Transverse colon (tissue), 4 donors: ENCODE measurements at regions not wholly inside any gene's neighbourhood (a gene's known extent, or its start where the extent isn't known, plus 50 kb on each side); places are given as distances from the start of the nearest gene placed in this dataset.

Experiments used
- DNase-seq: peaks from one replicate; pipeline ENCODE4 v3.0.0-alpha.2; 2019
- H3K27ac ChIP-seq, 4 donors: fragments of 200-600 bp; sonication (generic); 2 replicates each; pipeline ENCODE4 v1.5.1; 2016 to 2018; ENCODE audit warnings: inconsistent platforms in 4 of 4
- H3K27me3 ChIP-seq: fragments of 200-600 bp; sonication (generic); 2 replicates; pipeline ENCODE4 v1.5.1; 2017; ENCODE audit warnings: inconsistent platforms
- H3K36me3 ChIP-seq, 4 donors: fragments of 200-600 bp; sonication (generic); 2 replicates each; pipeline ENCODE4 v1.5.1; 2017 to 2019; ENCODE audit warnings: inconsistent platforms in 4 of 4
- H3K4me1 ChIP-seq, 4 donors: fragments of 200-600 bp; sonication (generic); 2 replicates each; pipeline ENCODE4 v1.5.1; 2017 to 2020; ENCODE audit warnings: inconsistent platforms in 4 of 4
- H3K4me3 ChIP-seq, 4 donors: fragments of 200-600 bp; sonication (generic); 1 replicate in 1 of 4; 2 replicates in 3 of 4; pipeline versions ENCODE4 v1.5.1 to v1.6.1; 2017 to 2019; ENCODE audit warnings: inconsistent platforms in 4 of 4
- H3K9me3 ChIP-seq, 2 donors: fragments of 200-600 bp; sonication (generic); 2 replicates each; pipeline ENCODE4 v1.5.1; 2017 to 2019; ENCODE audit warnings: inconsistent platforms in 2 of 2
- EP300 ChIP-seq: sonication (generic); formaldehyde crosslinking; IDR thresholded peaks from one replicate; pipeline ENCODE4 v1.6.1; 2017; ENCODE audit warnings: antibody characterized with exemption, low read depth
- POLR2A ChIP-seq: fragments of 450-650 bp; IDR thresholded peaks from one replicate; pipeline ENCODE4 v1.6.1; 2016; ENCODE audit warnings: antibody characterized with exemption, mild to moderate bottlenecking, moderate library complexity
- POLR2AphosphoS5 ChIP-seq, 3 donors: sonication (generic); formaldehyde crosslinking; IDR thresholded peaks; one replicate each; pipeline ENCODE4 v1.6.1; 2016; ENCODE audit warnings: antibody characterized with exemption in 3 of 3
- WGBS, 2 donors: methylation state at CpG; one replicate each; pipeline ENCODE4 v1.1.5; 2018; ENCODE audit warnings: low coverage in 1 of 2; 5-methylcytosine and 5-hydroxymethylcytosine counted together
- in situ Hi-C, 4 donors: fragments of 200-750 bp; cut with MboI; loops; one replicate each; pipeline versions ENCODE4 v1.15.0 to v1.15.1; 2017; ENCODE audit warnings: low sequenced_read_pairs in 3 of 4, low pct_ligation_motif_present in 1 of 4, low pct_unique_long_range_greater_than_20kb in 1 of 4
- intact Hi-C: fragments of 100-400 bp; cut with DNase I; formaldehyde crosslinking; loops from one replicate; pipeline ENCODE4 v1.15.1; 2023; ENCODE audit warnings: low total_unique reads
- TF ChIP-seq, protein P1 (sequence below), 5 experiments: fragments of 200-600 bp in 3 of 5; fragments of 450-650 bp in 2 of 5; sonication (generic) in 3 of 5; IDR thresholded peaks; 1 replicate in 2 of 5; 2 replicates in 3 of 5; pipeline ENCODE4 v1.5.1; 2016 to 2017; ENCODE audit warnings: antibody characterized with exemption in 5 of 5, inconsistent platforms in 3 of 5, mild to moderate bottlenecking in 2 of 5, moderate library complexity in 1 of 5

DNA sequence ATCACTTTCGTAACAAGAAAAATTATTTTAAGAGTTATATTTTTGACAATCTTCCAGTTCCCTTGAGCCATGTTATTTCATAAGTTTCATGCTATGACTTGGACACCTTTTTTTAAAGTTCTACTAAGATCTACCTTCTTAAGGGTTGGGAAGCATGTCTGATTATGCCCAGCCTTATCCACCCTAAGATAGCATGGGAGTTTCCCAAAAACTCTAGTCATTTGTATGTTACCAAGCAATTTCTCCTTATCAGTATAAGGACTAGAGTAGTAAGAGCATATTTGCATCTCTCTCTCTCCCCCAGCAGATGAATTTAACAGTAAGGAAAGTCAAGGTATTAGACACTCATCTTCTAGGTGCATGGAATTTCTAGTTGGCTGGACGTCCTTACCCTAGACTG lies 85.1 kb upstream of the NTRK3 start:
- 80 to 81% methylated on average over 1 to 2 of the region's 2 CpGs for WGBS, 2 donors
- Histone ChIP-seq H3K36me3 (no peaks in the 10 kb centered on the region), H3K27ac (no peak overlapping the region), H3K4me1 (no peaks in the 10 kb centered on the region), H3K9me3 (no peaks in the 10 kb centered on the region), H3K27me3 (no peaks in the 10 kb centered on the region), H3K4me3 (no peak overlapping the region)
- TF ChIP-seq, protein P1, sequence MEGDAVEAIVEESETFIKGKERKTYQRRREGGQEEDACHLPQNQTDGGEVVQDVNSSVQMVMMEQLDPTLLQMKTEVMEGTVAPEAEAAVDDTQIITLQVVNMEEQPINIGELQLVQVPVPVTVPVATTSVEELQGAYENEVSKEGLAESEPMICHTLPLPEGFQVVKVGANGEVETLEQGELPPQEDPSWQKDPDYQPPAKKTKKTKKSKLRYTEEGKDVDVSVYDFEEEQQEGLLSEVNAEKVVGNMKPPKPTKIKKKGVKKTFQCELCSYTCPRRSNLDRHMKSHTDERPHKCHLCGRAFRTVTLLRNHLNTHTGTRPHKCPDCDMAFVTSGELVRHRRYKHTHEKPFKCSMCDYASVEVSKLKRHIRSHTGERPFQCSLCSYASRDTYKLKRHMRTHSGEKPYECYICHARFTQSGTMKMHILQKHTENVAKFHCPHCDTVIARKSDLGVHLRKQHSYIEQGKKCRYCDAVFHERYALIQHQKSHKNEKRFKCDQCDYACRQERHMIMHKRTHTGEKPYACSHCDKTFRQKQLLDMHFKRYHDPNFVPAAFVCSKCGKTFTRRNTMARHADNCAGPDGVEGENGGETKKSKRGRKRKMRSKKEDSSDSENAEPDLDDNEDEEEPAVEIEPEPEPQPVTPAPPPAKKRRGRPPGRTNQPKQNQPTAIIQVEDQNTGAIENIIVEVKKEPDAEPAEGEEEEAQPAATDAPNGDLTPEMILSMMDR (IDR thresholded peaks at IDR 0.05): no peak
- TF ChIP-seq POLR2A (no peak), POLR2AphosphoS5 (IDR thresholded peaks at IDR 0.05) (no peak), EP300 (no peak)
- in situ Hi-C loops (no loop called here), intact Hi-C loops (no loop called here)
- DNase-seq: no peak

DNA sequence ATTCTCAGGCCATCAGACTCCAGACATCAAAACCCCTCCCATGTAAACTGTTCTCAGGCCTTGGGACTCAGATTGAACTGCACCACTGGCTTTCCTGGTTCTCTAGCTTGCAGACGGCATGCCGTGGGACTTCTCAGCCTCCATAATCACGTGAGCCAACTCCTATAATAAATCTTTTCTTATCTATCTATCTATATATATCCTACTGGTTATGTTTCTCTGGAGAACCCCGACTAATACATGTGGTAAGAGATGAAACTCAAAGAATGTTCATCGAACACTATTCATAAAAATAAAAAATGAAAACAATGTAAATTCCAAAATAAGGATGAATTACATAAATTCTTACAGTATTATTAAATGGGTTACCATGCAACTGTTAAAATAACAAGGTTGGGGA lies 84.5 kb upstream of the NTRK3 start:
- in situ Hi-C loops: no loop called here
- 75 to 87% methylated on average over 5 of the region's 5 CpGs for WGBS, 2 donors

GRCh38 chr15:88337993-88338392 lies 81.5 kb upstream of the NTRK3 start:
- H3K27ac ChIP-seq: no peak overlapping the region

More for the DNA sequence above, 84.5 kb upstream of the NTRK3 start:
- DNase-seq: no peak
- Histone ChIP-seq H3K9me3 (no peaks in the 10 kb centered on the region), H3K4me3 (no peak overlapping the region), H3K4me1 (no peaks in the 10 kb centered on the region), H3K36me3 (no peaks in the 10 kb centered on the region), H3K27me3 (no peaks in the 10 kb centered on the region), H3K27ac (no peak overlapping the region)
- TF ChIP-seq, protein P1 (IDR thresholded peaks at IDR 0.05): no peak
- no peak for TF ChIP-seq POLR2A
- TF ChIP-seq POLR2AphosphoS5 (IDR thresholded peaks at IDR 0.05): no peak
- TF ChIP-seq EP300: no peak
- intact Hi-C loops: no loop called here

GRCh38 chr15:88335074-88335473 lies 78.5 kb upstream of the NTRK3 start:
- Histone ChIP-seq H3K4me3 (no peak overlapping the region), H3K27me3 (no peaks in the 10 kb centered on the region), H3K27ac (no peak overlapping the region), H3K4me1 (no peaks in the 10 kb centered on the region), H3K9me3 (no peaks in the 10 kb centered on the region), H3K36me3 (no peaks in the 10 kb centered on the region)
- DNase-seq: no peak
- in situ Hi-C loops (no loop called here), intact Hi-C loops (no loop called here)
- TF ChIP-seq, protein P1 (IDR thresholded peaks at IDR 0.05): no peak
- no peak for TF ChIP-seq POLR2A
- TF ChIP-seq POLR2AphosphoS5 (IDR thresholded peaks at IDR 0.05): no peak
- no peak for TF ChIP-seq EP300
- WGBS, 2 donors: 74% methylated on average over 1 of the region's 1 CpG; no CpG with 5 or more reads in 1 of the 2 donors

More at GRCh38 chr15:88337993-88338392, 81.5 kb upstream of the NTRK3 start:
- intact Hi-C loops: no loop called here
- whole genome bisulfite sequencing, 2 donors: 0% methylated on average over 1 of the region's 1 CpG; no CpG with 5 or more reads in 1 of the 2 donors
- H3K36me3 ChIP-seq: no peaks in the 10 kb centered on the region
- H3K4me1 ChIP-seq: no peaks in the 10 kb centered on the region
- no peaks in the 10 kb centered on the region for H3K27me3 ChIP-seq
- no peaks in the 10 kb centered on the region for H3K9me3 ChIP-seq
- no peak overlapping the region for H3K4me3 ChIP-seq
- in situ Hi-C loops: no loop called here
- no peak for DNase-seq
- TF ChIP-seq POLR2A: no peak

GRCh38 chr15:88334436-88334835 lies 77.9 kb upstream of the NTRK3 start:
- Histone ChIP-seq H3K27me3 (no peaks in the 10 kb centered on the region), H3K27ac (no peak overlapping the region), H3K36me3 (no peaks in the 10 kb centered on the region), H3K4me3 (no peak overlapping the region), H3K9me3 (no peaks in the 10 kb centered on the region), H3K4me1 (no peaks in the 10 kb centered on the region)
- WGBS, 2 donors: 62% methylated on average over 4 of the region's 4 CpGs; no CpG with 5 or more reads in 1 of the 2 donors
- in situ Hi-C loops (no loop called here), intact Hi-C loops (no loop called here)
- DNase-seq: no peak
- TF ChIP-seq POLR2A (no peak), POLR2AphosphoS5 (IDR thresholded peaks at IDR 0.05) (no peak), EP300 (no peak)
- TF ChIP-seq, protein P1 (IDR thresholded peaks at IDR 0.05): no peak
